HUES64 (cell line): ENCODE measurements at regions not wholly inside any gene's neighbourhood (a gene's known extent, or its start where the extent isn't known, plus 50 kb on each side); places are given as distances from the start of the nearest gene placed in this dataset.
"Not testable (repeated sequence)": the region's sequence is repeated elsewhere in the genome, so short reads cannot be mapped to it uniquely, and the experiment has no call there.

ENCODE experiments used
- H3K27ac ChIP-seq: 2 replicates; pipeline ENCODE4 v1.7.0; 2013; ENCODE audit warnings: low read depth, low read length, inconsistent platforms
- H3K27me3 ChIP-seq: 2 replicates; pipeline ENCODE4 v1.6.1; 2013; ENCODE audit warnings: mild to moderate bottlenecking, low read length; ENCODE audit not compliant: insufficient read depth
- H3K36me3 ChIP-seq: 2 replicates; pipeline ENCODE4 v1.6.1; 2013; ENCODE audit warnings: mild to moderate bottlenecking, low read length; ENCODE audit not compliant: insufficient read depth
- H3K4me1 ChIP-seq: 2 replicates; pipeline ENCODE4 v1.6.1; 2013; ENCODE audit warnings: mild to moderate bottlenecking, low read length, moderate library complexity; ENCODE audit not compliant: insufficient read depth
- H3K4me3 ChIP-seq: 2 replicates; pipeline ENCODE4 v1.5.1; 2013; ENCODE audit warnings: mild to moderate bottlenecking, low read length, moderate library complexity
- H3K9ac ChIP-seq: 2 replicates; pipeline ENCODE4 v1.6.1; 2013; ENCODE audit warnings: mild to moderate bottlenecking, low read depth, low read length
- H3K9me3 ChIP-seq: 2 replicates; pipeline ENCODE4 v1.6.1; 2013; ENCODE audit warnings: low read depth, low read length; ENCODE audit not compliant: insufficient read depth
- WGBS: fragments of 150-250, 120-280 bp; methylation state at CpG from one replicate; pipeline ENCODE4 v1.1.7; 2013; ENCODE audit warnings: missing lambda C conversion rate; 5-methylcytosine and 5-hydroxymethylcytosine counted together

- Histone ChIP-seq H3K27ac (no peak overlapping the region), H3K9me3 (peaks cover 16% of the 10 kb centered on the region; the same call in 1 of the 2 replicates), H3K27me3 (no peaks in the 10 kb centered on the region), H3K4me1 (no peaks in the 10 kb centered on the region), H3K9ac (no peak overlapping the region), H3K4me3 (no peak overlapping the region), H3K36me3 (no peaks in the 10 kb centered on the region)
- WGBS, result 86% methylated on average over 2 of the region's 2 CpGs
Measured at GRCh38 chr7:121544726-121545125, 148.6 kb upstream of the FAM3C start.

- no peak overlapping the region for H3K27ac ChIP-seq
- H3K4me1 ChIP-seq, result no peaks in the 10 kb centered on the region
- WGBS, result no CpG with 5 or more reads among the region's 1 CpG
- H3K27me3 ChIP-seq, result no peaks in the 10 kb centered on the region
- no peaks in the 10 kb centered on the region for H3K36me3 ChIP-seq
- no peak overlapping the region for H3K9ac ChIP-seq
- H3K9me3 ChIP-seq, result peaks cover 16% of the 10 kb centered on the region; the same call in 1 of the 2 replicates
- no peak overlapping the region for H3K4me3 ChIP-seq
Measured at GRCh38 chr7:121544238-121544637, 148.1 kb upstream of the FAM3C start.

GRCh38 chr7:121541457-121541856 lies 145.3 kb upstream of the FAM3C start:
- H3K9me3 ChIP-seq, result peaks cover 16% of the 10 kb centered on the region; the same call in 1 of the 2 replicates
- H3K36me3 ChIP-seq, result no peaks in the 10 kb centered on the region
- H3K4me3 ChIP-seq, result no peak overlapping the region
- no peaks in the 10 kb centered on the region for H3K27me3 ChIP-seq
- WGBS, result 93% methylated on average over 1 of the region's 1 CpG
- no peak overlapping the region for H3K27ac ChIP-seq
- no peaks in the 10 kb centered on the region for H3K4me1 ChIP-seq
- no peak overlapping the region for H3K9ac ChIP-seq

- Histone ChIP-seq H3K9ac (no peak overlapping the region), H3K36me3 (no peaks in the 10 kb centered on the region), H3K27ac (no peak overlapping the region), H3K9me3 (peaks cover 7% of the 10 kb centered on the region; the same call in 1 of the 2 replicates), H3K4me3 (no peak overlapping the region), H3K4me1 (no peaks in the 10 kb centered on the region), H3K27me3 (no peaks in the 10 kb centered on the region)
- WGBS, result 100% methylated on average over 1 of the region's 1 CpG
Measured at GRCh38 chr7:121540138-121540537, 144.0 kb upstream of the FAM3C start.

- H3K27me3 ChIP-seq, result no peaks in the 10 kb centered on the region
- H3K36me3 ChIP-seq, result no peaks in the 10 kb centered on the region
- no peak overlapping the region for H3K4me3 ChIP-seq
- H3K9ac ChIP-seq, result no peak overlapping the region
- no peak overlapping the region for H3K27ac ChIP-seq
- H3K4me1 ChIP-seq, result no peaks in the 10 kb centered on the region
- WGBS, result no CpG with 5 or more reads among the region's 1 CpG
- no peaks in the 10 kb centered on the region for H3K9me3 ChIP-seq
Measured at GRCh38 chr7:121537031-121537430, 140.9 kb upstream of the FAM3C start.

GRCh38 chr7:121531175-121532070 lies 135.3 kb upstream of the FAM3C start:
- 92% methylated on average over 7 of the region's 10 CpGs for WGBS
- H3K36me3 ChIP-seq, result no peaks in the 10 kb centered on the region
- no peak overlapping the region for H3K4me3 ChIP-seq
- no peak overlapping the region for H3K27ac ChIP-seq
- H3K9me3 ChIP-seq, result no peaks in the 10 kb centered on the region; the same call in 1 of the 2 replicates
- H3K9ac ChIP-seq, result no peak overlapping the region
- H3K27me3 ChIP-seq, result no peaks in the 10 kb centered on the region
- H3K4me1 ChIP-seq, result no peaks in the 10 kb centered on the region; the same call in 1 of the 2 replicates

GRCh38 chr7:121530227-121531174 lies 134.4 kb upstream of the FAM3C start:
- Histone ChIP-seq H3K9ac (no peak overlapping the region), H3K4me3 (no peak overlapping the region), H3K9me3 (no peaks in the 10 kb centered on the region; the same call in 1 of the 2 replicates), H3K27me3 (no peaks in the 10 kb centered on the region), H3K36me3 (no peaks in the 10 kb centered on the region), H3K4me1 (no peaks in the 10 kb centered on the region; the same call in 1 of the 2 replicates), H3K27ac (no peak overlapping the region)
- WGBS, result 85% methylated on average over 4 of the region's 4 CpGs

GRCh38 chr7:121529003-121529402 lies 132.9 kb upstream of the FAM3C start:
- no peaks in the 10 kb centered on the region; the same call in 1 of the 2 replicates for H3K9me3 ChIP-seq
- H3K27me3 ChIP-seq, result no peaks in the 10 kb centered on the region
- H3K9ac ChIP-seq, result no peak overlapping the region
- no peaks in the 10 kb centered on the region for H3K36me3 ChIP-seq
- H3K4me1 ChIP-seq, result no peaks in the 10 kb centered on the region; the same call in 1 of the 2 replicates
- no peak overlapping the region for H3K27ac ChIP-seq
- no peak overlapping the region for H3K4me3 ChIP-seq
- 94% methylated on average over 2 of the region's 3 CpGs for WGBS

GRCh38 chr7:121526210-121526609 lies 130.1 kb upstream of the FAM3C start:
- H3K4me1 ChIP-seq, H3K27me3 ChIP-seq, H3K27ac ChIP-seq, H3K4me3 ChIP-seq, H3K9ac ChIP-seq, H3K36me3 ChIP-seq, H3K9me3 ChIP-seq: not testable (repeated sequence)
- 83% methylated on average over 3 of the region's 3 CpGs for WGBS

- Histone ChIP-seq H3K27ac (no peak overlapping the region), H3K4me1 (no peaks in the 10 kb centered on the region; the same call in 1 of the 2 replicates), H3K9me3 (no peaks in the 10 kb centered on the region), H3K4me3 (no peak overlapping the region), H3K36me3 (no peaks in the 10 kb centered on the region), H3K27me3 (no peaks in the 10 kb centered on the region), H3K9ac (no peak overlapping the region)
- WGBS, result 94% methylated on average over 4 of the region's 4 CpGs
Measured at GRCh38 chr7:121525155-121525819, 129.2 kb upstream of the FAM3C start.
